SH-SY5Y (cell line): ENCODE measurements at regions not wholly inside any gene's neighbourhood (a gene's known extent, or its start where the extent isn't known, plus 50 kb on each side); places are given as distances from the start of the nearest gene placed in this dataset.
A peak's percentile ranks its signal among the peaks of the same experiment; 100 is the strongest.

Source experiments
- GATA2 ChIP-seq: IDR thresholded peaks from 2 replicates; pipeline ENCODE4 v1.6.1; 2011; ENCODE audit warnings: mild to moderate bottlenecking, low read depth, low read length
- GATA3 ChIP-seq: IDR thresholded peaks from 2 replicates; pipeline ENCODE4 v1.6.1; 2011; ENCODE audit warnings: low read depth, mild to moderate bottlenecking, low read length, moderate library complexity

DNA sequence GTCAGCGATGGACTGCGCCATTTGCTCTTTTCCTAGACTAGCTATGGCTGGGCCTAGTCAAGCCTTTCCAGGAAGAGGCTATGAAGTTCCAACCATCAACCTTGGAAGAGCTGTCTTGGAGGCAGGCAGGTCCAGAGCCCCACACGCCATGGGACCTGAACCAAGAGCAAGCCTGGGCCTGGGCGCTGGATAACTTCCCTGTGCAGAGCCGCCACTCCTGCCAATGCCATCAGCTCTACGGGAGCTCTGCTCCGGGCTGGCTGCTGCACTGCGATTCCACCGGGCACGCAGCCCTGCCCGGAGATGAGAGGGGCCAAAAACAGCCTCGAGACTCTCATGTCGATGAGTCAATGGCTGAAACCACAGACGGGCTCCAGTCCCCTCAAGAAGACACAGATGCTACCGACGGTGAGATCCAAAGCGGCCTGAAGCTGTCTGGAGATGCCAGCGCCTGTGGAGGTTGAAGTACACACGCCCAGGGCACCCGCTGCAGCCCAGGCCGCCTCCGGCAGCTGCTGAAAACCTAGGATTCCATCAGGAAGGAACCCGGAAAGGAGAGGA is 103.7 kb upstream of the SELENOP start:
- TF ChIP-seq GATA2, result no peak

GRCh38 chr5:42912184-42912798 is 100.6 kb upstream of the SELENOP start:
- no peak for TF ChIP-seq GATA2

- TF ChIP-seq GATA3 (no peak), GATA2 (no peak)
Measured at GRCh38 chr5:42908509-42909488, 97.1 kb upstream of the SELENOP start.

DNA sequence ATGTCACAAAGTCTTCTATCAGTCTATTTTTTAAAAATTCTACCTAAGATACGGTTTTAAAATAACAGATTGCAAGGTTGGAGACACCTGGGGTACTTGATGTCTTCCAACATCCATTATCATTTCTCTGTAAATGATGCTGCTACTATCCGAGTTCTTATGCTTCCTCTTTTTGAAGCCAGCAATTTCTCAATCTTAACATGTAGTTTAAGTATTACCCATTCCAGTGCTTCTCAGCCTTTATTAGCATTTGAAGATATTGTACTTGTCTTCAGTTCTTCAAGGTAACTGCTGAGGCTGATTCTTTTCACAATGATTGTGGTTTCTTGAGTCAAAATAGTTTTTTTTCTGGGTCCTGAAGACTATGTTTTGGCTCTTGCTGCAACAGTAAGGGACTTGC is 96.4 kb upstream of the SELENOP start:
- TF ChIP-seq GATA3 (no peak), GATA2 (no peak)

DNA sequence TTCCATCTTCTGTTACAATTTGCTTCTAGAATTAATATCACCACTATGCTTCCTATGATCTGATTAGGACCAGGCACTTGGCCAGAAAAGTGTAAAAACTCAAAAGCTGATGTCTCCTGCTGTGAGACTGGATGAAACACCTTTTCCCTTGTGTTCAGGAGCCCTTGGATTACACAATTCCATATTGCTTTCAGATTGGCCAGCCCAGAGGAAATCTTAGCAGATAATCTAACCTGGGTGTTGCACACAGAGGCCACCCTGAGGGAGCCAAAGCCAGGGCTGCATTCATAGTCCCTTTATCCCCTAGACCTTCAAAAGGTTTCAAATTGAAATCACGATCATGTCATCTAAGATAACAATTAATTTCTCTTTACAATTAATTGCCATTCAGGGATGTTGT is 94.1 kb upstream of the SELENOP start:
- no peak for TF ChIP-seq GATA2
- TF ChIP-seq GATA3, result no peak

DNA sequence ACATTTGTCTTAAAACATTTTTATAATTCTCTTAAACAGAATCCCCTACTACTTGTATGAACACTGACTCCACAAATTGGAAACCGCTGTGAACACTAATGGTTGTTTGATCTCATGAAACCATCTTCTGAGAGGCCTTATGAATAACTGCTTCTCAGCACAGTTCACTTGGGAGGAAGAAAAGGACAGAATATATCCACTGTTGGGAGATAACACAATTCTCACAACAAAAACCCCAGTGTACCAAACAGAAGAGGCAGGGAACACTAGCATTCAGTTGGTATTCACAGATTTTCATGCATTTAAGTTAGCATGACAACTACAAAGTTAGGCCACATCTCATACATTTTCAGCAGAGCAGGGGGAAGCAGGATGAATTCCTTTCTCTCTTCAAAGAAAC is 89.0 kb upstream of the SELENOP start:
- TF ChIP-seq GATA3 (no peak), GATA2 (no peak)

- TF ChIP-seq GATA3, result no peak
- TF ChIP-seq GATA2, result no peak
Measured at GRCh38 chr5:42898760-42899159, 87.1 kb upstream of the SELENOP start.

- no peak for TF ChIP-seq GATA2
- no peak for TF ChIP-seq GATA3
Measured at GRCh38 chr5:42896523-42896922, 84.8 kb upstream of the SELENOP start.

- TF ChIP-seq GATA2, result no peak
- TF ChIP-seq GATA3, result no peak
Measured at GRCh38 chr5:42894057-42894456, 82.4 kb upstream of the SELENOP start.

- TF ChIP-seq GATA2 (peak; percentile 37; the same call in 1 of the 2 replicates), GATA3 (no peak)
Measured at GRCh38 chr5:42889311-42889933, 77.7 kb upstream of the SELENOP start.

DNA sequence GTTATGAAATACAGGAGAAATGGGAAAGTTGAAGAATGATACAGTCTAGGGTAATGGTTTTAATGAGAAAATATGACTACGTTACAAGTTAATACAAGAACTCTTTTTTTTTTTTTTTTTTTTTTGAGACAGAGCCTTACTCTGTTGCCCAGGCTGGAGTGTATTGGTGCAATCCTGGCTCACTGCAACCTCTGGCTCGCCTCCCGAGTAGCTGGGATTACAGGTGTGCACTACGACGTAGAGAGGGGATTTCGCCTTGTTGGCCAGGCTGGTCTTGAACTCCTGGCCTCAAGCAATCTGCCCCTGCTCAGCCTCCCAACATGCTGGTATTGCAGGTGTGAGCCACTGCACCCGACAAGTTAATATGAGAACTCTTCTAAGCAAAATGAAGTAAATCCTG is 77.1 kb upstream of the SELENOP start:
- TF ChIP-seq GATA2 (no peak), GATA3 (no peak)

DNA sequence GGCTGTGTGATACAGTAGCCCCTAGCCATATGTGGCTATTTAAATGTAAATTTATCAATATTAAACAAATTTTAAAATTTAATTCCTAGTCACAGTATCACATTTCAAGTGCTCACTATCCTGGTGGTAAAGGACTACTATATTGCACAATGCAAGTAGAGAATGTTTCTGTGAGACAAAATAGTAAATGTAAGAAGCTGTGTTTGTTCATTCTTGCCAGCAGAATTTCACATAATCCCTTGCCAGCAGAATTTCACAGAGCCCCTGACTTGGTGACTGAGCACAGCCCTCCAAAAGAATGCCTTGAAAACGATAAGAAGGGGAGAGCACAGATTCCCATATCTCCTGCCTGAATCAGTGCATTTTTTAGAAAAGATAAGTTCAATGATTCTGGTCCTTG is 75.9 kb upstream of the SELENOP start:
- TF ChIP-seq GATA2, result no peak
- TF ChIP-seq GATA3, result no peak

GRCh38 chr5:42887097-42887496 is 75.4 kb upstream of the SELENOP start:
- no peak for TF ChIP-seq GATA3

DNA sequence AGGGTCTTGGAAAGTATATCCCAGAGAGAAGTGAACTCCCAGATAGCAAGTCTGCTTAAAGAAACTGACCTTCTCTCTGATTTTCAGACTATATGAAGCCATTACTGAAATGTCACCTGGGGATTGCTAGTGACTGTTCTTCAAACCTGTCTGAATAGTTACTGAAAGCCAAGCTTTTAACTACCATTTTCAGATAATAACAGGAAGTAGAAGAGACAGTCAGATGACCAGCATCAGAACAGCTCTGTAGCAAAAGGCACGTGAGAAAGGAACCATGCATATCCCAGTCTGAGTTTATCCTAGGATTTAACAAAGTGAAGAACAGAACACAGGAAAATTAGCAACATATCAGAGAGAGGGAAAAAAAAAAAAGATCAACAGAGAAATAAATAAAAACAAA is 74.9 kb upstream of the SELENOP start:
- TF ChIP-seq GATA2 (no peak), GATA3 (no peak)

- no peak for TF ChIP-seq GATA3
- no peak for TF ChIP-seq GATA2
Measured at GRCh38 chr5:42884326-42884725, 72.6 kb upstream of the SELENOP start.
